Fibroblast of lung (primary cell): ENCODE measurements at regions not wholly inside any gene's neighbourhood (a gene's known extent, or its start where the extent isn't known, plus 50 kb on each side); places are given as distances from the start of the nearest gene placed in this dataset.

Experiments used
- DNase-seq, 2 donors: peaks; one replicate each; pipeline versions ENCODE4 v3.0.0 to v3.0.0-alpha.2; 2010; ENCODE audit warnings: low read depth in 2 of 2
- H2AFZ ChIP-seq: 2 replicates; pipeline ENCODE4 v1.5.1; 2012; ENCODE audit warnings: low read length, control low read depth, inconsistent platforms
- H3K27ac ChIP-seq: 2 replicates; pipeline ENCODE4 v1.5.1; 2011; ENCODE audit warnings: low read length, control low read depth; ENCODE audit not compliant: insufficient read depth
- H3K27me3 ChIP-seq: 2 replicates; pipeline ENCODE4 v1.5.1; 2011; ENCODE audit warnings: mild to moderate bottlenecking, low read length; ENCODE audit not compliant: control insufficient read depth, insufficient read depth
- H3K36me3 ChIP-seq: 2 replicates; pipeline ENCODE4 v1.5.1; 2011; ENCODE audit warnings: low read length; ENCODE audit not compliant: control insufficient read depth, insufficient read depth
- H3K4me1 ChIP-seq: 2 replicates; pipeline ENCODE4 v1.5.1; 2011; ENCODE audit warnings: low read length; ENCODE audit not compliant: control insufficient read depth, insufficient read depth; ENCODE audit errors: extremely low read depth
- H3K4me2 ChIP-seq: 2 replicates; pipeline ENCODE4 v1.5.1; 2011; ENCODE audit warnings: low read length, control low read depth; ENCODE audit not compliant: insufficient read depth; ENCODE audit errors: extremely low read depth
- H3K4me3 ChIP-seq, 4 experiments: fragments of 200-600 bp in 1 of 4; sonication (generic) in 1 of 4; replicated peaks in 1 of 4; 2 replicates each; pipeline ENCODE4 v1.5.1; 2011 to 2016; ENCODE audit warnings: low read length in 4 of 4, low read depth in 3 of 4, mild to moderate bottlenecking in 3 of 4, control low read depth in 2 of 4, inconsistent platforms in 1 of 4, mixed read lengths in 1 of 4; ENCODE audit not compliant: insufficient read depth in 1 of 4; ENCODE audit errors: control extremely low read depth in 1 of 4
- H3K79me2 ChIP-seq: 2 replicates; pipeline ENCODE4 v1.5.1; 2012; ENCODE audit warnings: mild to moderate bottlenecking, low read length, inconsistent platforms; ENCODE audit not compliant: control insufficient read depth, insufficient read depth
- H3K9ac ChIP-seq: 2 replicates; pipeline ENCODE4 v1.5.1; 2011; ENCODE audit warnings: mild to moderate bottlenecking, low read length, control low read depth; ENCODE audit not compliant: insufficient read depth
- H3K9me3 ChIP-seq: 2 replicates; pipeline ENCODE4 v1.5.1; 2012; ENCODE audit warnings: low read depth, low read length; ENCODE audit not compliant: control insufficient read depth, insufficient read depth
- H4K20me1 ChIP-seq: 2 replicates; pipeline ENCODE4 v1.5.1; 2011; ENCODE audit warnings: low read length; ENCODE audit not compliant: control insufficient read depth, insufficient read depth; ENCODE audit errors: extremely low read depth
- CTCF ChIP-seq, 2 donors: IDR thresholded peaks in 1 of 2; conservative IDR thresholded peaks in 1 of 2; 1 replicate in 1 of 2; 2 replicates in 1 of 2; pipeline ENCODE4 v1.5.1; 2011 to 2012; ENCODE audit warnings: low read length in 2 of 2, control low read depth in 1 of 2, inconsistent platforms in 1 of 2, low read depth in 1 of 2, mild to moderate bottlenecking in 1 of 2
- EZH2 ChIP-seq: IDR thresholded peaks from 2 replicates; pipeline ENCODE4 v1.5.1; 2012; ENCODE audit warnings: low read length, control low read depth, mild to moderate bottlenecking; ENCODE audit errors: missing control alignments

- no peak overlapping the region for H3K4me2 ChIP-seq
- no peak for TF ChIP-seq CTCF (conservative IDR thresholded peaks at IDR 0.05 in 1 of 2, IDR thresholded peaks at IDR 0.05 in 1 of 2; ENCODE audit: low read depth in 1 of 2, low read length in 2 of 2)
- no peak for TF ChIP-seq EZH2
- no peak overlapping the region for H2AFZ ChIP-seq
- H3K4me1 ChIP-seq, result no peaks in the 10 kb centered on the region
- no peaks in the 10 kb centered on the region for H3K36me3 ChIP-seq
- H3K79me2 ChIP-seq, result no peaks in the 10 kb centered on the region
- H4K20me1 ChIP-seq, result no peaks in the 10 kb centered on the region
- no peaks in the 10 kb centered on the region for H3K27me3 ChIP-seq
- no peaks in the 10 kb centered on the region for H3K9me3 ChIP-seq
- H3K9ac ChIP-seq, result no peak overlapping the region
- H3K4me3 ChIP-seq, result no peak overlapping the region
- H3K27ac ChIP-seq, result no peak overlapping the region
- DNase-seq, result no peak
Observed at GRCh38 chr5:66517351-66517750, 78.8 kb upstream of the MAST4 start.

- H4K20me1 ChIP-seq, result no peaks in the 10 kb centered on the region
- no peaks in the 10 kb centered on the region for H3K4me1 ChIP-seq
- H3K4me2 ChIP-seq, result no peak overlapping the region
- no peaks in the 10 kb centered on the region for H3K36me3 ChIP-seq
- H3K27ac ChIP-seq, result no peak overlapping the region
- H3K4me3 ChIP-seq, result no peak overlapping the region
- H3K9me3 ChIP-seq, result no peaks in the 10 kb centered on the region
- H3K27me3 ChIP-seq, result no peaks in the 10 kb centered on the region
- no peak for DNase-seq
- H3K9ac ChIP-seq, result no peak overlapping the region
- no peak for TF ChIP-seq EZH2
- TF ChIP-seq CTCF (conservative IDR thresholded peaks at IDR 0.05 in 1 of 2, IDR thresholded peaks at IDR 0.05 in 1 of 2; ENCODE audit: low read depth in 1 of 2, low read length in 2 of 2), result no peak
- no peaks in the 10 kb centered on the region for H3K79me2 ChIP-seq
- no peak overlapping the region for H2AFZ ChIP-seq
Observed at GRCh38 chr5:66518052-66518451, 78.1 kb upstream of the MAST4 start.

- TF ChIP-seq EZH2 (no peak), CTCF (conservative IDR thresholded peaks at IDR 0.05 in 1 of 2, IDR thresholded peaks at IDR 0.05 in 1 of 2; ENCODE audit: low read depth in 1 of 2, low read length in 2 of 2) (no peak)
- Histone ChIP-seq H3K4me2 (no peak overlapping the region), H3K4me1 (no peaks in the 10 kb centered on the region), H3K9me3 (no peaks in the 10 kb centered on the region), H3K27ac (no peak overlapping the region), H4K20me1 (no peaks in the 10 kb centered on the region), H3K9ac (no peak overlapping the region), H2AFZ (no peak overlapping the region), H3K36me3 (no peaks in the 10 kb centered on the region), H3K4me3 (no peak overlapping the region), H3K27me3 (no peaks in the 10 kb centered on the region), H3K79me2 (no peaks in the 10 kb centered on the region)
- peak in 1 of 2 donors; percentile 55 for DNase-seq
Observed at GRCh38 chr5:66518753-66519152, 77.4 kb upstream of the MAST4 start.
